Endometrium (tissue), 2 donors: ENCODE measurements at regions not wholly inside any gene's neighbourhood (a gene's known extent, or its start where the extent isn't known, plus 50 kb on each side); places are given as distances from the start of the nearest gene placed in this dataset.

Source experiments
- FAIRE-seq: peaks from 2 replicates; lab custom pipeline; 2012; peaks lifted over from hg19 to GRCh38; lab: Jason Lieb, UNC
- donor health status: control.
- donor health status: control.

DNA sequence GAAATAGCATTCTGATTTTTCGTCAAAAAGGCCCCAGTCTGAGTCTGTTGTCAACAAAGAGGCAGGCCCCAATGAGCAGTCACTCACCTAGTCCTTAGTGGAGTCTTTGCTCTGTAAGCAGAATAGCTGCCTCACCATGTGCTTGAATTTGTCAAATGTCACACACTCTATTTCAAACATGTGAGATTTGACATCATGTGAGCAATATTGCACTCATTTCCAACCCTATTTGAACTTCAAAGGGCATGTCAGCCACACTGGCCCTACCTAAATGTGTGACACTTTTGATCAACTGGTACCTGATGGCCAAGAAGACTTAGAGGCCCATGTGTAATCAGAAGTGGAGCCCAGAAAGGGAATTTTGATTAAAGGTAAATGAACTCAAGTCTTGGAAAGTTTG, 59.4 kb upstream of the PLAC1 start:
- no peak for FAIRE-seq

DNA sequence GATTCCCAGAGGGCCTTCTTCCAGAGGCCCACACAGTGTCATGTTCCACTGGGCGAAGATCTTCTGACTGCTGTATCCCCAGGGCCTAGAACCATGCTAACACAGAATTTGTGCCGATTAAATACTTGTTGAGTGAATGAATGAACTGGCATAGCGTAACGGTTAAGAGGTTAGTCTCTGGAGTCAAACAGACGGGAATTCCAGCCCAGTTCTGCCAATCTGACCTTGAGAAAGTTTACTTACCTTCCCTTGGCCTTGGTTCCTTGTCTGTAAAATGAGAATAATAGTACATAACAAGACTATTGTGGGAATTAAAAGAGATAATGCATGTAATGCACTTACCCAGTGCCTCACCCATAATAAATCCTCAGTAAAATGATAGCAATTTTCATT, 58.3 kb upstream of the PLAC1 start:
- FAIRE-seq: no peak

DNA sequence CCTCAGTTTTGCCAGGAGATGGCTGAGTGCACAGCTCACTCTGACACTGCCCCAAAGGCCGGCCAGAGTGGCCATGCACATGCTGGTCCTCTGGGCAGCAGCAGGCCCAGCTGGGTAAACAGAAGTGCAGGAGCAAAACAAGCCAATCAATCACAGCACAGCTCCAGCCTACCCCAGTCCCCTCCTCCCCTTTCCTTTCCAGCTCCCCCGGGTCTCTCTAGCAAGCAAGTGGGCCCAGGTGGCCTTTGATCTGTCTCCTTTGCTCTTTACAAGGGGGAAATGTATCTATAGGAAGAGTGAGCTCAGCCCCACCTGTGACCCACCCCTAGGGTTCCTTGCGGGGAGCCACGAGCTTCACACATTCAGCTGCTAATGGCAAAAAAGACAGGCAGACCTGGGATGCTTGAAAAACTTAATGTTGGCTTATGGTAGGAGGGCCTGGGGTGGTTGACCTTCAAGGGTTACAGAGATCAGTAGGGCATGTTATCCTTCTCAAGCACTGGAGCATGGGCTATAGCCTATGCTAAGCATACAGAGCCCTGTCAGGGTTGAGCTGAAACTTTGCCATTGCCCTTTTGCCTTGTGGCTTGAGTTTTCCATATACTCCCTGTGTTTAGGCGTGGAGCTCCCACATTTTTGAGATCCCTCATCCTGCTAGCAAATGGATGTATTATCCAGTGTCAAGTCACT, 57.8 kb upstream of the PLAC1 start:
- no peak for FAIRE-seq

DNA sequence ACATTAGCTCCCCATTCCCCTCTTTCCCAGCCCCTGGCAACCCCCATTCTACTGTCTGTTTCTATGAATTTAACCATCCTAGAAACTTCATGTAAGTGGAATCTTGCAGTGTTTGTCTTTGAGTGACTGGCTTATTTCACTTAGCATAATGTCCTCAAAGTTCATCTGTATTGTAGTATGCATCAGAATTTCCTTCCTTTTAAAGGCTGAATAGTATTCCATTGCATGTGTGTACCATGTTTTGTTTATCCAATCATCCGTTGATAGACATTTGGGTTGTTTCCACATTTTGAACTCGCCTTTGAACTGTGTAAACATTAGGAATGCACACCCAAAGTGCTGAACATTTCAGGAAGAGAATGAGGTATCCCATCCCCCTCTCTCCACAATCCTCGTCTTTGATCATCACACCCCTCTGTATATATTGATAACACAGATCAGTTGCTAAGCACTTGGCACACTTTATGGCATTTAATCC, 56.4 kb upstream of the PLAC1 start:
- FAIRE-seq: no peak

GRCh38 chrX:134713618-134714107, 55.4 kb upstream of the PLAC1 start:
- no peak for FAIRE-seq

DNA sequence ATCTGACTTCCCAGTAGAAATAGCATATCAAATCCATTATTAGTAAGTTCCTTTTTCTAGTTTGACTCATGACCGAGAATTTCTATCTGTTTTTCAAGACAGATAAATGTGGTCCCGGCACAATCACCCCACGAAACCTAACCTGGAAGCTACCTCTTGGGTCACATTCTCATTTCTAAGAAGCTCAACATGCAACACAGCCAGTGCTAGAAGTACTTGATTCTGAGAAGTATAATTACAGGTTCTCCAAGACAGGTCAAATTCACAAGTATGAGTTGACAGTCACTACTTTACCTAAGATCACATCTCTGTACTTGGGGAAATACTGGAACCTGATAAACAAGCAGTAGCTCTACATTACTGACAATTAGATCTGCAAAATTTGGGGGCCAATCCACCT, 54.0 kb upstream of the PLAC1 start:
- FAIRE-seq: no peak

GRCh38 chrX:134711135-134711921, 53.1 kb upstream of the PLAC1 start:
- peak; percentile 18 for FAIRE-seq
